Activated B cell treated with CpG ODN at 0.5 μM for 24 hours (primary cell): ENCODE measurements at regions not wholly inside any gene's neighbourhood (a gene's known extent, or its start where the extent isn't known, plus 50 kb on each side); places are given as distances from the start of the nearest gene placed in this dataset.

Experiments used
- ATAC-seq: fragments of 200-7000 bp; cut with Tn5 transposase; one replicate; pipeline ENCODE4 v1.10.0; 2021; ENCODE audit warnings: low read depth, mild to moderate bottlenecking, moderate library complexity
- CTCF ChIA-PET: fragments of 350-600 bp; sonication (Branson Sonifier 250); formaldehyde crosslinking; loops from one replicate; lab custom pipeline; 2021; ENCODE audit warnings: antibody characterized with exemption; lab: Charles Lee
- POLR2A ChIA-PET: fragments of 350-600 bp; sonication (Branson Sonifier 250); formaldehyde crosslinking; loops from one replicate; lab custom pipeline; 2021; ENCODE audit warnings: antibody characterized with exemption; lab: Charles Lee
- DNase-seq: peaks from one replicate; pipeline ENCODE4 v3.0.0; 2022
- H3K27ac Mint-ChIP-seq: one replicate; pipeline ENCODE4 v1.8.0; 2020; ENCODE audit warnings: mixed read lengths
- H3K27me3 Mint-ChIP-seq: one replicate; pipeline ENCODE4 v1.8.0; 2021; ENCODE audit warnings: mixed read lengths
- H3K36me3 Mint-ChIP-seq: one replicate; pipeline ENCODE4 v1.8.0; 2021; ENCODE audit warnings: low read depth, mixed read lengths
- H3K4me1 Mint-ChIP-seq: one replicate; pipeline ENCODE4 v1.8.0; 2021; ENCODE audit warnings: mixed read lengths
- H3K4me3 Mint-ChIP-seq: one replicate; pipeline ENCODE4 v1.8.0; 2020; ENCODE audit warnings: mild to moderate bottlenecking, mixed read lengths
- H3K9me3 Mint-ChIP-seq: one replicate; pipeline ENCODE4 v1.8.0; 2020; ENCODE audit warnings: mixed read lengths
- CTCF ChIP-seq: fragments of 200-600 bp; IDR thresholded peaks from one replicate; pipeline ENCODE4 v1.8.0; 2022; ENCODE audit warnings: antibody characterized with exemption, mild to moderate bottlenecking
- intact Hi-C: fragments of 100-400 bp; cut with micrococcal nuclease; formaldehyde crosslinking; loops from one replicate; pipeline ENCODE4 v1.15.1; 2024

- intact Hi-C loops, result no loop called here
- no peaks in the 10 kb centered on the region for H3K9me3 Mint-ChIP-seq
- no peaks in the 10 kb centered on the region for H3K36me3 Mint-ChIP-seq
- ATAC-seq (no peak), DNase-seq (no peak)
- no peaks in the 10 kb centered on the region for H3K27me3 Mint-ChIP-seq
- no peak overlapping the region for H3K27ac Mint-ChIP-seq
- H3K4me1 Mint-ChIP-seq, result peaks cover 2% of the 10 kb centered on the region
- H3K4me3 Mint-ChIP-seq, result no peak overlapping the region
- TF ChIP-seq CTCF, result no peak
- POLR2A ChIA-PET, result no interaction called here
- CTCF ChIA-PET, result no interaction called here
Observed at GRCh38 chr16:51773071-51773890, 622.2 kb upstream of the SALL1 start.

DNA sequence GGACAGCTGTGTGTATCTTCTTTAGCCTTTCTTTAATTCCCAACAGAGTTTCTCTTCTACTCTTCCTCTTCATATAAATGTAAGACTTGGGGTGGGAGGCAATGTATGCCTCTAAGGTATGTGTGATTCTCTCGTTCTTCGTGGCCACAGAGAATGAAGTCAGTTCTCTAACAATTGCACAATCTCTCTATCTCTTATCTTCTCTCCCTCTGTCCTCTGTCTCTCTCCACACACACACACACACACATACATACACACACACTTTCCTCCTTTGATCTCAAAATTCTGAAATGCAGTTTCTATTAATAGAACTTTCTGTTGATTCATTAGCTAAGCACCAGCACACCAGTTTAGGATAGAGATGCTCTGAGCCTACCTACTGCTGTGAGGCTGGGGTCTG lies 615.7 kb upstream of the SALL1 start:
- H3K4me1 Mint-ChIP-seq, result peaks cover 2% of the 10 kb centered on the region
- H3K27me3 Mint-ChIP-seq, result peaks cover 11% of the 10 kb centered on the region
- H3K36me3 Mint-ChIP-seq, result no peaks in the 10 kb centered on the region
- intact Hi-C loops, result no loop called here
- DNase-seq (no peak), ATAC-seq (no peak)
- no peak for TF ChIP-seq CTCF
- ChIA-PET CTCF (no interaction called here), POLR2A (no interaction called here)
- H3K9me3 Mint-ChIP-seq, result no peaks in the 10 kb centered on the region
- no peak overlapping the region for H3K27ac Mint-ChIP-seq
- no peak overlapping the region for H3K4me3 Mint-ChIP-seq

- Mint-ChIP-seq H3K27ac (no peak overlapping the region), H3K9me3 (no peaks in the 10 kb centered on the region), H3K27me3 (peaks cover 11% of the 10 kb centered on the region), H3K4me3 (no peak overlapping the region), H3K36me3 (no peaks in the 10 kb centered on the region), H3K4me1 (no peaks in the 10 kb centered on the region)
- TF ChIP-seq CTCF, result no peak
- intact Hi-C loops, result no loop called here
- ChIA-PET CTCF (no interaction called here), POLR2A (no interaction called here)
- DNase-seq (no peak), ATAC-seq (no peak)
Observed at GRCh38 chr16:51763072-51763661, 612.1 kb upstream of the SALL1 start.

DNA sequence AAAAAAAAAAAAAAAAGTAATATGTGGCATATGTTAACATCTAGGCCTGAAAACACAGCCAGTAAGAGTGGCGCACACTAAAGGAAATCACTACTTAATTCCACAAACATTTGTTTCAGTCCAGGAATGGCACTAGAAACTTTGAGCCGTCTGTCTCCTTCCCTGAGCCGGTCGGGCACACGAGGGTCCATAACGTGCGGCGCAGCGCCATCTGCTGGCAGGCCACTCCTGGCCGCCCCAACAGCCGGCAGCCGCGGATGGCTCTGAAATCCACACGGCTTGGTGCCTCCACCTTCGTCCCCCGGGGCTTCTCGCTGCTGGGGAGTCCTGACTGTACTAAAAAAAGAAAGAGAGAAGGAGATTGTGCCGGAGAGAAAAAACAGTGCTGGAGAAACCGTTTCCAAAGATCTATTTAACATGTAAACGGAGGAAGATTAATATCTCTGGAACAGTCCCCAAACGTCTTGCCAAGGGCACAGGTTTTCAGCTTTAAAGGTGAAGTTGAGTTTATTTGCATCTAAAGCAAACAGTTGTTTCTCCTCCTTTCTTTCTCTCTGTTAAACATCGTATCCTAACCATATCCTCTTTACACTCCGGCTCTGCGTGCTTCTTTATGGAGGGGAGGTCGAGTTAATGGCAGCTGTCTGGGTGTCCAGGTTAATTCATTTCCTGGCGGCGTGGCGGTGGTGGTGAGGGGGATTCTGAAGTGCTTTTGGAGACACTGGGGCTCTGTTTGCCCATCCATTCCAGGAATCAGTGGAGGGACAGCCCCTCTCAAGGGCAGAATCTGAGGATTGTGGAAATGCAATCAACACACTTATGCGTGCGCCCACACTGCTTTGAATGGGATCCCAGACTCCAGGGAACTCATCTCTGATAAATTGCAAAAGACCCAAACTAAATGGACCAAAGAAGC lies 611.3 kb upstream of the SALL1 start:
- Mint-ChIP-seq H3K27ac (no peak overlapping the region), H3K9me3 (no peaks in the 10 kb centered on the region), H3K36me3 (no peaks in the 10 kb centered on the region), H3K4me1 (no peaks in the 10 kb centered on the region), H3K4me3 (no peak overlapping the region), H3K27me3 (peaks cover 11% of the 10 kb centered on the region)
- no peak for ATAC-seq
- POLR2A ChIA-PET, result no interaction called here
- CTCF ChIA-PET, result no interaction called here
- intact Hi-C loops, result no loop called here
- peak; percentile 18 for DNase-seq
- TF ChIP-seq CTCF, result no peak

- no peak for DNase-seq
- no peak for ATAC-seq
- Mint-ChIP-seq H3K27me3 (peaks cover 11% of the 10 kb centered on the region), H3K4me3 (no peak overlapping the region), H3K4me1 (no peaks in the 10 kb centered on the region), H3K9me3 (no peaks in the 10 kb centered on the region), H3K27ac (no peak overlapping the region), H3K36me3 (no peaks in the 10 kb centered on the region)
- POLR2A ChIA-PET, result no interaction called here
- intact Hi-C loops, result no loop called here
- CTCF ChIA-PET, result no interaction called here
- TF ChIP-seq CTCF, result no peak
Observed at GRCh38 chr16:51761001-51761400, 609.9 kb upstream of the SALL1 start.
